HG03520 (cell line): ENCODE measurements at regions not wholly inside any gene's neighbourhood (a gene's known extent, or its start where the extent isn't known, plus 50 kb on each side); places are given as distances from the start of the nearest gene placed in this dataset.
"Not testable (repeated sequence)": the region's sequence is repeated elsewhere in the genome, so short reads cannot be mapped to it uniquely, and the experiment has no call there.

Experiments
- ATAC-seq: cut with Tn5 transposase; IDR thresholded peaks from one replicate; pipeline ENCODE4 v1.9.1; 2021; ENCODE audit warnings: mild to moderate bottlenecking, moderate library complexity; ENCODE audit not compliant: unreplicated experiment

DNA sequence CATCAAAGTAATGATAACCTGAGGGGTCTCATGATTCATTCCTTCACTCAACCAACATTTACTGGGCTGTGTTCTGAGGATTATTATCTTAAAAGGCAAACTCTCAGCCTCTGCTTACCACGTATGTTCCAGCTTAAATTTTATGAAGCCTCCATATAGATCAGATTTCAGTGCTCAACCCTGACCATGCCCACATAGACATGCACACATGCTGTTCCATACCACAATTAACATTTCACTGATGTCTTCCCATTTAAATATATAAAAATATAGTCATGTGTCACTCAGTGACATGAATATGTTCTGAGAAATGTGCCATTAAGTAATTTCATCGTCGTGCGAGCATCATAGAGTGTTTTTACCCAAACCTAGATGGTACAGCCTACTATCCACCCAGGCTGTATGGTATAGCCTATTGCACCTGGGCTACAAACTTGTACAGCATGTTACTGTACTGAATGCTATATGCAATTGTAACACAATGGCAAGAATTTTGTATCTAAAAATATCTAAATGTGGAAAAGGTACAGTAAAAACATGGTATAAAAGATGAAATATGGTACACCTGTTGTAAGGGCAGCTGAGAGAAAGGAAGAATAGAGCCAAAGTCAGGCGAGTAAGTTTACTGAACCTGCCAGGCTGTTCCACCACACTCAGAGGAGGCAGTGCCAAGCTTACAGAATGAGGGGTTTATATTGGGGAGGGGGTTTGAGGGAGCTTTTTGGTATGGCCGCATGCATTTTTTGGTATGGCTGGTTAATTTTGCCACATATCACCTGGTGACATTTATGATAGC, 134.7 kb upstream of the ETV3 start:
- no peak for ATAC-seq

DNA sequence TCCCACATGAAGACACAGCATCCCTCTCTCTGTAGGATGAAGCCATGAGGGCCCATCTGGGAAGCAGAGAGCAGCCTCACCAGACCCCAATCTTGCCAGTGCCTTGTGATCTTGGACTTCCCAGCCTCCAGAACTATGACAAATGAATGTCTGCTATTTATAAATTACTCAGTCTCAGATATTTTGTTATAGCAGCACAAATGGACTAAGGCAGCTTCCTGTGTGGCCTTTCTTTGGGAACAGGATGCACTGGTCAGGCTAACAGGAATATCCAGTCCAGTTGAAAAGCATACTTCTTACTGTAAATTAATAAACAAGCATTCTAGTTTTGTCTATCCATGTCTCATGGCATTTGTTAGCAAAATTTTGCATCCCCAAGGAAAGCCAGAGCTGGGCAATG, 134.1 kb upstream of the ETV3 start:
- ATAC-seq: no peak

DNA sequence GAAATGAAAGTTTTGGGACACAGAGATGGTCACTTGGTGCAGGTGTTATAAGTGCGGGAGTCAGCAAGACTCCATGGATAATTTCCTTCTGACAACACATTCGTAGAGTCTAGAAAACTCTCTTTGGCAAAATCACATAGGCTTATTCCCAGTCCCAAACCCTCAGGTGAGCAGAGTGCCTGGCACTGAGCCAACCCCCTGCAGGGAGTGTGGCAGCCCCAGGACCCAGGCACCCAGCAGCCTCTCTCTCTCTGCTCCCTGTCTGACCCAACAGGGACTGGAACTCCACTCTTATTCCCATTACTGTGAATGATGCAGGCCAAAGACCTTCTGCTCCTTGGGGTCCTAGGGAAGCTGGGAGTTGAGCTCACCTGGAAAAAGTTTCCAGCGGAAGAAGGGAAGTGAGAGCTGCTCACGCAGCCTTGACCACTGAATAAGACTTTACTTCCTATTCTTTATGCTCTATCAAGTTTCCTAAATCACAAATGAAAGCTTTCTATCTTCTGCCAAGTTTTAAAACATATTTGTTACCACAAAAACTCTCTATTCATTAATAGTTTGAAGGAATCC, 132.6 kb upstream of the ETV3 start:
- ATAC-seq: no peak

DNA sequence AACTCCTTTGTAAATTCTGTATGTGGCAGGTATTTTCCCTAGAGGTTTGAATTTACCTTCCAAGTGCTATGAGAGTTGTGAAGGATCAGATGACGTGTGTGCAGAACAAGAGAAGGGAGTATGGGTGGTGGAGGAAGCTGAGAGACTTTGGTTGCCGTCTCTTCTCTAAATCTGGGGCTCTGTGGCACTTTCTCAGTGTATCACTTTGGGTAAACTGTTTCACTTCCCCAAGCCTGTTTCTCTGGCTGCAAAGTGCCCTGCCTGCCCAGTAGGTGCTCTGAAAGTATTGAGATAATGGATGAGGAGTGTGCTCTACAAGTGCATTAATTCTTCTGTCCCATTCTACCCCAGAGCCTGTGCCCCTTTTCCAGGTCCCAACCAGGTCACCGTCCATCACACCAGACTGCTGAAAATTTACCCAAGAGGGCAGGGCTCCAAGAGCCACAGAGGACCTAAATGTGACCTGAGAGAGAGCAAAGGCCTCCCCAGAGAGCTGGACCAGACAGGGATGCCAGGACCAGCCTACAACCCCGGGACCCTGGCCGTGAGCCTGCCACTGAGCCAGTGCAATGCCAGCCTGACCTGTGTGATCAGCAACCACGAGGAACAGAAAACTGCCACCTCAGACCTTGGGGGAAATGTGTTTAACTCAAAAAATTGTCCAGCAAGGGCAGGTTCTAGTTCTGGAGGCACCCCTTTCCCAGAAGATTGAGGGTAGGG, 131.6 kb upstream of the ETV3 start:
- ATAC-seq: no peak

DNA sequence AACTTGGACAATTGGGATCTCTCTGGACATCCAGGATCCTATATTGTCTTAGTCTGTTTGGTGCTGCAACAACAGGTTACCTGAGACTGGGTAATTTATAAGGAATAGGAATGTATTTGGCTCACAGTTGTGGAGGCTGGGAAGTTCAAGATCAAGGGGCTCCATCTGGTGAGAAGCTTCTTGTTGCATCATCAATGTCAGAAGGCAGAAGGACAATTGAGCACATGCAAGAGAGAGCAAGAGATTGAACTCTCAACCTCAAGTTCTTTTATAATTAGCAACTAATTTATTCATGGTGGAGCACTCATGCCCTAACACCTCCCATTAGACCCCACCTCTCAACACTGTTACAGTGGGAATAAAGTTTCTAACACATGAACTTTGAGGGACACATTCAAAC, 124.7 kb upstream of the ETV3 start:
- no peak for ATAC-seq

DNA sequence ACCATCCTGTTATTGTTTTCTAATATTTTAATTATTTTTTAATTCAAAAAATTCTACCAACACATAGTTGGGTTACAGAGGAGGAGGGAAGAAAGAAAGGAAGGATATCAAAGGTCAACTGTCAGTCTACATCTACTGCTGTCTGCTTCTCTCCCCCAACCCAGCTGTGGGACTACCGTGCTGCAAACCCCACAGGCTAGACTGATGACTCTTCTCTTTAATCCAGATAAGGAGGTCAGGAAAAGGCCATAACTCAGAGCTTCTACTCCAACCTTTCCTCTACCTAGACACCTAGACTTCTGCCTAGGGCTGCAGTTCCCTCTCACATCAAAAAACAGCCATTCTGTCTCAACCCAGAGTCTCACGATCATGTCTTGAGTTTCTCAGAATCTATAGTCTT, 124.2 kb upstream of the ETV3 start:
- ATAC-seq: no peak

DNA sequence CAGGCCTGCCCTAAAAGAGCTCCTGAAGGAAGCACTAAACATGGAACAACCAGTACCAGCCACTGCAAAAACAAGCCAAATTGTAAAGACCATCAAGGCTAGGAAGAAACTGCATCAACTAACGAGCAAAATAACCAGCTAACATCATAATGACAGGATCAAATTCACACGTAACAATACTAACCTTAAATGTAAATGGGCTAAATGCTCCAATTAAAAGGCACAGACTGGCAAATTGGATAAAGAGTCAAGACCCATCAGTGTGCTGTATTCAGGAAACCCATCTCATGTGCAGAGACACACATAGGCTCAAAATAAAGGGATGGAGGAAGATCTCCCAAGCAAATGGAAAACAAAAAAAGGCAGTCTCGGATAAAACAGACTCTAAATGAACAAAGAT, 117.7 kb upstream of the ETV3 start:
- not testable (repeated sequence) for ATAC-seq

DNA sequence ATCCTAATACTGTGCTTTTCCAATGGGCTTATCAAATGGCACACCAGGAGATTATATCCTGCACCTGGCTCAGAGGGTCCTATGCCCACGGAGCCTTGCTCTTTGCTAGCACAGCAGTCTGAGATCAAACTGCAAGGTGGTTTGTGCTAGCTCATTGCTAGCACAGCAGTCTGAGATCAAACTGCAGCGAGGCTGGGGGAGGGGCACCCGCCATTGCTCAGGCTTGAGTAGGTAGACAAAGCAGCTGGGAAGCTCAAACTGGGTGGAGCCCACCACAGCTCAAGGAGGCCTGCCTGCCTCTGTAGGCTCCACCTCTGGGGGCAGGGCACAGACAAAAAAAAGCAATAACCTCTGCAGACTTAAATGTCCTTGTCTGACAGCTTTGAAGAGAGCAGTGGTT, 116.0 kb upstream of the ETV3 start:
- ATAC-seq: not testable (repeated sequence)

DNA sequence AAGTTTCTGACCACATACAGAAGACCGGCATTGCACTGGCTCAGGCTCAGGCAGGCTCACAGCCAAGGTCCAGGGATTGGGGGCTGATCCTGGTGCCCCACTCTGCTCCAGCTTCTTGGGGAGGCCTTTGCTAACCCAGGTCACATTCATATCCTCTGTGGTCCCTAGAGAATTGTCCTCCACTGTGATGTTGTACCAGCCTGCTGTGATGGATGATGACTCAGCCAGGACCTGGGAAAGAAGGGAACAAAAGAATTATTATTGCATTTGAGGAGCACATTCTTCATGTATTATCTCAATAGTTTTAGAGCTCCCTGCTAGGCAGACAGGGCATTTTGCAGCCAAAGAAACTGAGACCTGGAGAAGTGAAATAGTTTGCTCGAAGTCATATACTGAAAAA, 114.3 kb upstream of the ETV3 start:
- no peak for ATAC-seq

DNA sequence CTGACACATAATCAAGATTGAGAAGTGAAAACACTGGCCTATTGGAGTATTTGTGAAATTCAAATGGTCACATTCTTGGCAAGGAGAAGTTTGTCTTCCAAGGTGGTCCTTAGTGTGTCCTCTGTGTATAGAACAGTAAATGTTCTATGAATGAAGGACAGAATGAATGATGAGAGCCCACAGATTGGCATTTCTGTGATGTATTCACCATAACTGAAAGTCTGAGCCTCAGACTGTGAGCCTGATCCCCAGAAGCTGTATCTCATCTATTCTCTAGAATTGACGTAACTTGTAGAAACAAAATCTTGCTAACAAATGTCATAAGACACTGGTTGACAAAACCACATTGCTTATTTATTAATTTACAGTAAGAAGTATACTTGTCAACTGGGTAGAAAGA, 111.5 kb upstream of the ETV3 start:
- no peak for ATAC-seq

DNA sequence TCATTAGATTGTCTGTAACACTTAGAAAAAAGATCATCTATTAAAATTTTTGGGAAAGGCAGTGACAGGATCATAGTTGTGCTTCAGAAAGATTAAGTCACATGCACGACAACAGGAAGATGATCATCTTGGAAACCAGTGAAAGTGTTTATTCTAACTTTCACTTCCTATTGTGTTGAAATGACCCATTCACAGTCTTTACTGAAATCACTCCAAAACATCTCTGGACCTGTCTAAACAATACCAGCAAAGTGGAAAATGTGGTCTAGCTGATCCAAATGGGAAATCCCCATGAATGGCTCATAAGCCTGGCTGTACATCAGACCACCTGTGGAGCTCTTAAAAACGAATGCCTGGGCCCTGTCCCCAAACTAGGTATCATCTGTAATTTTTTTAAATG, 111.1 kb upstream of the ETV3 start:
- no peak for ATAC-seq

DNA sequence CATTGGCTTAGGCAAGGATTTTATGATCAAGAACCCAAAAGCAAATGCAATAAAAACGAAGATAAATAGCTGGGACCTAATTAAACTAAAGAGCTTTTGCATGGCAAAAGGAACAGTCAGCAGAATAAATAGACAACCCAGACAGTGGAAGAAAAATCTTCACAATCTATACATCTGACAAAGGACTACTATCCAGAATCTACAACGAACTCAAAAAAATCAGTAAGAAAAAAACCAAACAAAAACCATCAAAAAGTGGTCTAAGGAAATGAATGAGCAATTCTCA, 109.5 kb upstream of the ETV3 start:
- not testable (repeated sequence) for ATAC-seq

DNA sequence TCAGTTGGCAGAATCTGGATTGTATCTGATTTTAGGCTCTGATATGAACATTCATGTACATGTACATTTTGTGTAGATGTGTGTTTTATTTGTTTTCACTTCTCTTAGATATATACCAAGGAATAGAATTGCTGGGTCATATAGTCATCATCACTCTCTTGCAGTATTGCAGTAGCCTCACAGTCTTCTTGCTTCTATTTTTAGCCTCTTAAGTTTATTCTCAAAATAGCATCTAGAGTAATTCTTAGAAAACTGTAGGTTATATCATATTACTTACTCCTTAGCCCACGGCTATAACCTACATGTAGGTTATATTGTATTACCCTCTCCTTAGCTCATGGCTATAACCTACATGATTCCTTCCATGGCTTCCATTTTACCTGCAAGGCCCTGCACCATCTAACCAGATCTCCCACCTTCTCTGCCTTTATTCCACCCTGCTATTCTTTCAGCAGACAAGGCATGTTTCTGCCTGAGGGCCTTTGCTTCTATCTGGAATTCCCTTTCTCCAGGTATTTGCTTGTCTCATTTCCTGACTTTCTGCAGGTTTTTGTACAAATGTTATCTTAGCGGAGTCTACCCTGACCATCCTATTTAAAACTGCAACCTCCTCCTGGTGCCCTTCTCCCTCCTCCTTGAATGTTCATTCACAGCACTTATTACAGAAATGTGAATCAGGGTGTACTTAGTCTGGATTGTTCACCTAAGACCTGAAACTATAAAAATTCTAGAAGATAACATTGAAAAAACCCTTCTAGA, 109.0 kb upstream of the ETV3 start:
- ATAC-seq: no peak

DNA sequence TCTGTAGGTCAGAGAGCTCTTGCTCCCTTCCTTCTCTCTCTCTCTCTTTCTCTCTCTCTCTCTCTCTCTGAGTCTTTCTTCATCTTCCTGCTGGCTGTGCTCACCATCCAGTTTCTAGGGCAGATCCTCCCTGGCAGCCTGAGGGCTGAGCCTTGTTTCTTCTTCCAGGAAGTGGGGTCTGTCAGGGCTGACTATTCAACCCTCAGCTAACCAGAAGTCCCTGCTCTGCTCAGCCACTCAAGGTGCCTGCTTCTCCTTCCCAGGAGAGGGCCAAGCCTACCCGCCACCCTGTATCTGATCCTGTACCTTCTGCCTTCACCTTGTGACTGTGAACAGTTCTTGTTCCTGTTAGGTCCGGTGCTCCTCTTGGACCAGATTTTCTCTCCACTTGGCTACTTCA, 107.6 kb upstream of the ETV3 start:
- ATAC-seq: no peak

DNA sequence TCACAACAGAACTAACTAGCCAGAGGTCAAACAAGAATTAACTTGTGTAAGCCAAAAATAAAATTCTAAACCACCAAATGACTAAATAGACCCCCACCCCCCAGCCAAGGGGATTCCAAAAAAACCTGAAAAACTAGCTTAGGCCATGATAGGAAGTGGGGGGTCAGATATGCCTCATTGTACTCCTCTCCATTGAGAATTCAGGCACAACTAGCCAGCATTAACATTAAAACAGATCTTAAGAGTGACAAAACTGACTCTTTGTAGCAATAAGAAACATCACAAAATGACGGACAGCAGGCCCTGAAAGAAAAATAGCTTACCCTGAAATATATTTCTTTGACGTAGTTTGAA, 103.0 kb upstream of the ETV3 start:
- no peak for ATAC-seq

DNA sequence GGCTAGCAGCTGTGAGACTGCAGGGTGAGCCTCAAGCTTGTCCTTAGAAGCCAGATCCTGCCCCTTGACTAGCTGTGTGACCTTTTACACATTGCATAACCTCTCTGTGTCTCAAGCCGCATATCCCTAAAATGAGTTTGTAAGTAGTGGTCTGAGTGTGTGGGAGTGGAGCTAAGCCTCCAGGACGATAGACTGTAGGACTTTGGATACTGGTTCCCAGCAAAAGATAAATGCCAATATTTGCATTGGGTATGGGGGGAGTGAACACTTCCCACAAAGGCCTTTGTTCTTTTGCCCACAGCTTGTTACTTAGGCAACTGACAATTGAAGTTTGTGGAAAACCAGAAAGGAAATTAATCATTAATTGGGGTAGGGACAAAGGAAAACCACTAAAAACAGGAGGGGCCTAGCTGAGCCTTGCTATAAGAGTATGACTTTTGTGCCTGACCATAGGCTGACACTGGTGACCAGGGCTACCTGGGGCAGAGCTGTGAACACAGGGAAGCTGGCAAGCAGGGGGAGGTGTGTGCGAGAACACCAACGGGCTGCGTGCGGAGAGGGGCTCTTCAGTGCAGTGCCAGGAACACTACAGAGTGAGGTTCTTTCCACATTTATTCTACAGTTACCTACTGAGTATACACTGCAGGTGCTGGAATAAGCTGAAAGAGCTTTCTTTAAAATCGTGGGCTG, 102.4 kb upstream of the ETV3 start:
- ATAC-seq: no peak

DNA sequence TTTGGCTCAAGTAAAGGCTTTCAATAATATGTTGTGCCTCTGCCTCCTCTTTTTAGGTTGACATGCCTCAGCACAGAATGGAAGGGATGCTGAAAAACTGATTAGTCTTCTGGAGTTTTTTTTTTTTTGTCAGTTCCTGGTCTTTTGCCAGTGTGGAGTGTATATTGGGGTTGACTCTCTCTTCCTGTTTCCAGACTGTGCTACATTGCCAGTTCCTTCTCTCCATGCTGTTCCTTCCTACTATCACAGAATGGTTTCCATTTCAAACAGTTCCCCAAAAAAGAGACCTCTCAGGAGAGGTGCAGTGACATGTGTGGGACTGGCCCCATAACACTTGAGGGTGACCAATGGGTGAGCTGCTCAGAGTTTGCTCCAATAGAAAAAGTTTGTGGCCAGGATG, 101.7 kb upstream of the ETV3 start:
- no peak for ATAC-seq

DNA sequence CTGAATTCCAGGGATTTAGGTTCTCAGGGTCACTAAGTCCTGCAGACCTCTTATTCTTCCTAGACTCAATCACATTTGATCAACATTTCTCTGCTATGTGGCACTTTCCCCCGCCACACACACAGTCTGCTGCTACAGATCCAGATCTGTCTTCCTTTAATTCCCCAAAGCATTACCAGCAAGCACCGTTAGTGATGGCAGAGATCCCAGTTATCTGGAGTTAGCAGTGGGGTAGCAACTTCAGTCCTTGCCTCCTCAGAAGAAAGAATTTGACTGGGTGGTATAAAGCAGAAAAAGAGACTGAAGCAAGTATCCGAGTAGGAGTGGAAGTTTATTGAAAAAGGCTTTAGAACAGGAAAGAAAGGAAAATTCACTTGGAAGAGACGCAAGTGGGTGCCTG, 100.4 kb upstream of the ETV3 start:
- no peak for ATAC-seq

DNA sequence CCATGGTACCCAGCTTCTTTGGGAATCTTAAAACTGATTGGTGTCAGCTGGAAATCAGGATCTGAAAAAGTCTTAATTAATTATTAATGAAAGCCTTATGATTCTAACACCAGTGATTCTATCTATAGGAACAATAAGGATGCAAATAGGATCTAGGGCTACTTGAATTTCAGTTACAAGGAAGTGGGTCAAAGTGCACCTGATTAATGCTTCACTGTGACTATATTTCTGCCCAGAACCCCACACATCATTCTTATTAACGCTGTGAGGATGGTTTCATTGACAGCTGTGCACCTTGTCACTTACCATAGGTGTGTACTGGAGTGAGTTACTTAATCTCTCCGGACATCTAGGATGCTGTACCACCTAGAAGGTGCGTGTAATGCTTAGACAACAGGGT, 99.8 kb upstream of the ETV3 start:
- ATAC-seq: no peak

DNA sequence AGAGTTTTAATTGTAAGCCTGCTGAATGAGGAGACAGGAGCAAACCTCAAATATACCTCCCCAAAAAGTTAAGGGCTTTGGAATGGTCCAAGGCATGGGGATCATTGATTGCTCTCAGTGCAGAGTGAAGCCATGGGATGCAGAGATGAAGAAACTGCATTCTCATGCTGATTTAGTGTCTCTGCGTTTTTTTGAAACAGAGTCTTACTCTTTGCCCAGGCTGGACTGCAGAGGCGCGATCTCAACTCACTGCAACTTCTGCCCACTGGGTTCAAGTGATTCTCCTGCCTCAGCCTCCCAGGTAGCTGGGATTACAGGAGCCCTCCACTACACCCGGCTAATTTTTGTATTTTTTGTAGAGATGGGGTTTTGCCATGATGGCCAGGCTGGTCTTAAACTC, 99.3 kb upstream of the ETV3 start:
- no peak for ATAC-seq

DNA sequence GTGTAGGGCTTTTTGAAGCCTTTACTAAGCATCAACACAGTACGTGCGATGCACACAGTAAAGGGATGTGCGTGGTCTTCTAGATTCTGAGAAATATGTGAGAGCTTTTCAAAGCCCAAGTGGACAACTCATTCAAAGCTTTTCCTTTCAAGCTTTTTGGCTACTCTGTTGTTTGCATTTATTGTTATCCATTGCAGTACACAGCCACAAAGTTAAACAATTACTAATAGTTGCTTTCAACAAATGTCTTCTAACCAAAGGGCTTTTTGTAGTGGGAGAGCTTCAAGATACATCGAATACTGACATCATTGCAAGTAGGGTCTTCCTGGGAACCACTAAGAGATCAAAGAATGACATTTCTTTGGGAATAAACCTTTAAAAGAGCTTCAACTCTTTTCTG, 97.9 kb upstream of the ETV3 start:
- ATAC-seq: no peak
